ENCODE measurements at regions not wholly inside any gene's neighbourhood (a gene's known extent, or its start where the extent isn't known, plus 50 kb on each side); places are given as distances from the start of the nearest gene placed in this dataset.

GRCh38 chr5:67842806-67843205 is 372.8 kb upstream of the PIK3R1 start:
- TF ChIP-seq CTCF (IDR thresholded peaks at IDR 0.05) = no peak
- TF ChIP-seq POLR2AphosphoS5 (IDR thresholded peaks at IDR 0.05) = no peak
- TF ChIP-seq EP300 (IDR thresholded peaks at IDR 0.05; ENCODE audit: low read depth) = no peak
